HG03469 (cell line): ENCODE measurements at regions not wholly inside any gene's neighbourhood (a gene's known extent, or its start where the extent isn't known, plus 50 kb on each side); places are given as distances from the start of the nearest gene placed in this dataset.

Source experiments
- ATAC-seq: cut with Tn5 transposase; IDR thresholded peaks from one replicate; pipeline ENCODE4 v1.9.1; 2021; ENCODE audit warnings: mild to moderate bottlenecking, moderate library complexity, moderate number of reproducible peaks; ENCODE audit not compliant: unreplicated experiment

DNA sequence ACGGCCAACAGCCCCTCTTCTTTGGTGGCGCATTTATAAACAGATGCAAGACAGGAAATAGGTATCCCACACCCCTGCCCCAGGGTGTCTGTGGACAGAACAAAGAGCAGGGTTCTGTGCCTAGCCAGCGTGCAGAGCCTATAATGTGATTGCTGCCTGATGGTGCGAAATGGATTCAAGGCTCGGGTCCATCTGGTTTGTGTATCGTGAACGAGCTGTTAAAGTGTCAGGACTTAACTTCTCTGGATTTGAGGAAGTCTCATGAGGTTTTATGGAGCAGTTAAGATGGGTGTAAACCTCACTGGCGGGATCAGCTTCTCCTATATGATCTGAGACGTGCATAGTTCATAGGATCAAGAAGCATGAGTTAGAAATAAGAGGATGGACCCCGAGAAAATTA, 388.7 kb upstream of the TBX3 start:
- no peak for ATAC-seq

DNA sequence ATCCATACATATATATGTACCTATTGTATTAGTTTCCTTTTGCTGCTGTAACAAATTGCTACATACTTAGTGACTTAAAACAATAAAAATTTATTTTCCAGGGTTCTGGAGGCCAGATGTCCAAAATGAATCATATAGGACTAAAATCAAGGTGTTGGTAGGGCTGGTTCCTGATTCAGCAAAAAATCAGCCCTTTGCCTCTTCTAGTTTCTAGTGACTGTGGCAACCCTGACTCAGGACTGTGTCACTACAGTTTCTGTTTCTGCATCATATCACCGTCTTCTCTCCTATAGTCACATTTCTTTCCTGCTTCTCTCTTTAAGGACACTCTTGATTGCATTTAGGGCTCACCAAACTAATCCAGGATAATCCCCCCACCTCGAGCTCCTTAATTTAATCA, 386.3 kb upstream of the TBX3 start:
- no peak for ATAC-seq

- no peak for ATAC-seq
Measured at GRCh38 chr12:115064296-115064695, 380.3 kb upstream of the TBX3 start.

DNA sequence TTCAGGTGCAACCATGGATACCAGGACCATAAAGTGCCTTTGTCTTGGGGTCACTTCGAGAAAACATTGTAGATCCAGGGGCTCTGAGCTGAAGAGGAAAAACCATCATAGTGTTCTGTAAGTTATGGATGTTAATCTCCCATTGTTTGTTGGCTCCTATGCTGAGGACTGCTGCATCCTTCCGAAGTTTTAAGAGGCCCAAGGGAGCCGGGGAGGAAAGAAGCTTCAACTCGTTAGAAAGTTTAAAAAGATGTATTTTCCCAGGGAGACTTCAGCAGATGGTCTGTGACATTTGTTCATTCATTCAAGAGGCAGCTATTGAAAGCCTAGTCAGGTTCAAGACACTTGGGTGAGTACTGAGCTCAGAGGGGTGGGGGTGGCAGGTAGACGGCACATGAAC, 378.8 kb upstream of the TBX3 start:
- no peak for ATAC-seq

DNA sequence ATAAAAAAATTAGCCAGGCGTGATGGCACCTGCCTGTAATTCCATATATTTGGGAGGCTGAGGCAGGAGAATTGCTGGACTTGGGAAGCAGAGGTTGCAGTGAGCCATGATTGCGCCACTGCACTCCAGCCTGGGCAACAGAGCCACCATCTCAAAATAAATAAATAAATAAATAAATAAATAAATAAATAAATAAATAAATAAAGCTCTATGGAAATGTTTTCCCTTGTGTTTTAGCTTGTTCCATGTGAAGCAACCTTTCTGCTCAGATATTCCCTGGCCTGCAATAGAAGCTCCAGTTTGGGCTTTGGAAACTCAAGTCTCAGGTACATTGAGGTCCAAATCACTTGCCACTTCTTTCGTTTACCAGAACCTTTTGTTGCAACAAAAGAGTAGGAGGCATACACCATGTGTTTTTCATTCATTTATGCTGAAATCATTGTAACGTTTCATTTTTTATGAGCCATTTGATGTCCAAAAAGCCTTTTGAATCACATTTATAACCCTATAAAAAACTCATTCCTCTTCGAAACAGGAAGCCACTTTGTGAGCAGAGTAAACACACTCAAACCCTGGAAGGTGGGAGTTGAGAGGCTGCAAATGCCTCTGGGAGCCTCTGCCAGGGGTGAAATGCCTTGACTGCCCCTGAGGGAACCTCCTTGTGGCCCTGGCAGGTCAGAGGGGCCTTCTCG, 376.6 kb upstream of the TBX3 start:
- ATAC-seq: no peak

- no peak for ATAC-seq
Measured at GRCh38 chr12:115057445-115057844, 373.5 kb upstream of the TBX3 start.

- no peak for ATAC-seq
Measured at GRCh38 chr12:115051378-115051777, 367.4 kb upstream of the TBX3 start.

- ATAC-seq: no peak
Measured at GRCh38 chr12:115049614-115050013, 365.6 kb upstream of the TBX3 start.

DNA sequence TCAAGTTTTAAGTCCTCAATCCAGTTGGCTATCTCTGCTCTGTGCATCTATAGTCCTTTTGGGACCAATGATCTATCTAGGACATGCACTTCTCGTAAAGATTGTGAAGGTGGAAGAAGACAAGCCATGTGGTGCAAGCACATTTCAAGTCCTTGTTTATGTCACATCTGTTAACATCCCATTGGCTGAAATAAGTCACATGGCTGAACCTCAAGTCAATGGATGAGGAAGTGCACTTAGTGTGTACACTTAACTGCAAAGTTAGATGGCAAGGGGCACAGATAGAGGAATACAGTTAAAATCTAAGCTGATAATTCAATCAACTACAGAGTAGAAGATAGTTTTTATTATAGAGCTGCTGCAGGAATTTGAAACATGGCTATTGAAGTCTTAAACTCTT, 362.8 kb upstream of the TBX3 start:
- no peak for ATAC-seq

GRCh38 chr12:115044073-115044472, 360.1 kb upstream of the TBX3 start:
- no peak for ATAC-seq

- ATAC-seq: no peak
Measured at GRCh38 chr12:115043079-115043478, 359.1 kb upstream of the TBX3 start.

- no peak for ATAC-seq
Measured at GRCh38 chr12:115042341-115042740, 358.4 kb upstream of the TBX3 start.

GRCh38 chr12:115037830-115038229, 353.9 kb upstream of the TBX3 start:
- ATAC-seq: no peak

- ATAC-seq: no peak
Measured at GRCh38 chr12:115035535-115036107, 351.6 kb upstream of the TBX3 start.

DNA sequence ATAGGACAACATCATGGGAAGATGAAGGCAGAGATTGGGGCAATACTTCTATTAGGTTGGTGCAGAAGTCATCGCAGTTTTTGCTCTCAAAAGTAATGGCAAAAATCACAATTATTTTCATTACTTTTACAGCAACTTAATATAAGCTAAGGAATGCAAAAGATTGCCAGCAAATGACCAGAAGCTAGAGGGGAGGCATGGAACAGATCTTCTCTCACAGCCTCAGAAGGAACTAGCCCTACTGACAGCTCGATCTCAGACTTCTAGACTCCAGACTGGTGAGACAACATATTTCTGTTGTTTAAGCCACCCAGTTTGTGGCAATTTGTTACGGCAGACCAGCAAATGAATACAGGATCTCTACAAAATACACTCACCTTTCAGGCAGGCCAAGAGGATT, 348.5 kb upstream of the TBX3 start:
- no peak for ATAC-seq

- ATAC-seq: no peak
Measured at GRCh38 chr12:115030017-115030416, 346.0 kb upstream of the TBX3 start.

DNA sequence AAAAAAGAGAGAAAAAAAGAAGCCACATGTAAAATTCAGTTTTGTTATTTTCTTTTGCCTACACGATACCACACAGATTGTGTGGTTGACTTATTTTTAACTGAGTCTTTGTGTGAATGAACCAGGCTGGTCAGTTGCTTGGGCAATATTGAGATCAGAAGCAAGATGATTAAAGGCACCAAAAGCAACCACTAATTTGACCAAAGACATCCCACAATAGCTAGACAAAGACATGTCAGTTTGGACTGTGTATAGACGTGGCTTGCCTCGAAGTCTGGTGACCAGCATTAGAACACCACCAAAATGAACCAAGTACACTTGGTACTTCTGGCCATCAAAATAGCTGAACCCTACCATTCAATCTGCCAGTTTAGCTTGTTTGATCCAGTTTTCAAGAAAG, 340.6 kb upstream of the TBX3 start:
- no peak for ATAC-seq

GRCh38 chr12:115023279-115024265, 339.6 kb upstream of the TBX3 start:
- ATAC-seq: no peak

GRCh38 chr12:115020091-115020490, 336.1 kb upstream of the TBX3 start:
- ATAC-seq: no peak

- no peak for ATAC-seq
Measured at GRCh38 chr12:115017346-115017745, 333.4 kb upstream of the TBX3 start.

DNA sequence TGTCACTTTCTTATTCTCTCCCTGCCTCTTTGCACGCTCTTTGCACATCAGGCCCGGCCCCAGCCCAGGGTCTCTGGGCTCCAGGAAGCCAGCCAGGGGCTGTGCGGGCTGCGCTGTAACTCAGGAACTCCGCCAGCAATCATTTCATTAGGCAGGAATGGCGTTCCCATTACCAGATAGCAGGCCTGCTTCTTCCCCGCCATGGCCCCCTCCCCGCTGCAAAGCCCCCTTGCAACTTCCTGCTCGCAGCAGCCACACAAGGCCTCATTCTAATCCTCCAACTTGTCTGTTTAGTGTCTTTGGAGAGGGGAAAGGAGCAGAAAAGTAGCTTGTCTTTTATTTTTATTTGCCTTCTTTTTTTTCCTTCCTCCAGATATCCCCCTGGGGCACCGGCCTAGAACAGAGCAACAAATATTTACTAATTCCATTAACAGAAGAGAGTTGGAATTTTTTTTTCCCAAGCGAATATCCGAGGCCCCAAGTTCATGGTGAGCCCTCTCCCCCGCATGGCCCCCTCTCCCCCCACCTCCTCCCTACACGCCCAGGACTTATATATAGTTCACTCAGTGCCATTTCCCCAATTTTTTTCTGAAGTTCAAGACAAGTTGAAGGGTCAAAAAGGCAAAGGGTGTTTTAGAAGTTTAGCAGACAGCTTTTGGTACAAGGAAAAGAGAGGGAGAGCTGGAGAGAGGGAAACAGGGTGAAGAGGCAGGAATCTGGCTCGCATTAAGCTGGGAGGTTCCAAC, 329.4 kb upstream of the TBX3 start:
- no peak for ATAC-seq
